Liver (tissue), 3 donors: ENCODE measurements at regions not wholly inside any gene's neighbourhood (a gene's known extent, or its start where the extent isn't known, plus 50 kb on each side); places are given as distances from the start of the nearest gene placed in this dataset.

Source experiments
- CTCF ChIP-seq: fragments of 150-350 bp; IDR thresholded peaks from 2 replicates; pipeline ENCODE4 v1.5.1; 2017; ENCODE audit warnings: improper control_type of control experiment, low read depth, low read length; ENCODE audit not compliant: missing input control
- HNF4A ChIP-seq, 2 donors: conservative IDR thresholded peaks; 2 replicates each; pipeline ENCODE4 v1.6.1; 2016; ENCODE audit warnings: antibody characterized with exemption in 2 of 2, mild to moderate bottlenecking in 2 of 2
- RAD21 ChIP-seq, 2 donors: IDR thresholded peaks; 2 replicates each; pipeline ENCODE4 v1.6.1; 2016; ENCODE audit warnings: antibody characterized with exemption in 2 of 2, mild to moderate bottlenecking in 2 of 2
- donor health status: healthy.
- donor health status: healthy.

- TF ChIP-seq HNF4A (conservative IDR thresholded peaks at IDR 0.05): no peak
- TF ChIP-seq CTCF: no peak
- no peak for TF ChIP-seq RAD21 (IDR thresholded peaks at IDR 0.05)
These were observed 586.6 kb upstream of the KLHL29 start for GRCh38 chr2:22798386-22798785.
